Fibroblast of lung (primary cell): ENCODE measurements at regions not wholly inside any gene's neighbourhood (a gene's known extent, or its start where the extent isn't known, plus 50 kb on each side); places are given as distances from the start of the nearest gene placed in this dataset.
"Not testable (repeated sequence)": the region's sequence is repeated elsewhere in the genome, so short reads cannot be mapped to it uniquely, and the experiment has no call there.

Experiments used
- CTCF ChIP-seq, 2 donors: IDR thresholded peaks in 1 of 2; conservative IDR thresholded peaks in 1 of 2; 1 replicate in 1 of 2; 2 replicates in 1 of 2; pipeline ENCODE4 v1.5.1; 2011 to 2012; ENCODE audit warnings: low read length in 2 of 2, control low read depth in 1 of 2, inconsistent platforms in 1 of 2, low read depth in 1 of 2, mild to moderate bottlenecking in 1 of 2
- EZH2 ChIP-seq: IDR thresholded peaks from 2 replicates; pipeline ENCODE4 v1.5.1; 2012; ENCODE audit warnings: low read length, control low read depth, mild to moderate bottlenecking; ENCODE audit errors: missing control alignments

GRCh38 chr6:104671591-104671891, 188.2 kb downstream of the HACE1 start:
- not testable (repeated sequence) for TF ChIP-seq CTCF (conservative IDR thresholded peaks at IDR 0.05 in 1 of 2, IDR thresholded peaks at IDR 0.05 in 1 of 2; ENCODE audit: low read depth in 1 of 2, low read length in 2 of 2); EZH2
